Hepatocyte (in vitro differentiated cells): ENCODE measurements at regions not wholly inside any gene's neighbourhood (a gene's known extent, or its start where the extent isn't known, plus 50 kb on each side); places are given as distances from the start of the nearest gene placed in this dataset.

Experiments used
- DNase-seq: peaks from one replicate; pipeline ENCODE4 v3.0.0-alpha.2; 2016; ENCODE audit warnings: low spot score
- H2AFZ ChIP-seq: fragments of 200-600 bp; sonication (generic); 2 replicates; pipeline ENCODE4 v1.6.0; 2016; ENCODE audit warnings: antibody characterized with exemption, mild to moderate bottlenecking
- H3K27ac ChIP-seq: fragments of 200-600 bp; sonication (generic); 2 replicates; pipeline ENCODE4 v1.5.1; 2016; ENCODE audit warnings: mild to moderate bottlenecking
- H3K27me3 ChIP-seq: fragments of 200-600 bp; sonication (generic); 2 replicates; pipeline ENCODE4 v1.6.1; 2016
- H3K36me3 ChIP-seq: fragments of 200-600 bp; sonication (generic); replicated peaks from 2 replicates; pipeline ENCODE4 v1.5.1; 2016; ENCODE audit warnings: low read depth; ENCODE audit not compliant: insufficient read depth
- H3K4me1 ChIP-seq: fragments of 200-600 bp; sonication (generic); 2 replicates; pipeline ENCODE4 v1.5.1; 2016; ENCODE audit warnings: mild to moderate bottlenecking, moderate library complexity; ENCODE audit not compliant: insufficient read depth
- H3K4me2 ChIP-seq: fragments of 200-600 bp; sonication (generic); 2 replicates; pipeline ENCODE4 v1.6.0; 2016
- H3K4me3 ChIP-seq: fragments of 200-600 bp; sonication (generic); 2 replicates; pipeline ENCODE4 v1.5.1; 2016; ENCODE audit warnings: mild to moderate bottlenecking
- H3K79me2 ChIP-seq: fragments of 200-600 bp; sonication (generic); 2 replicates; pipeline ENCODE4 v1.6.0; 2017; ENCODE audit warnings: mild to moderate bottlenecking
- H3K9me2 ChIP-seq: fragments of 200-600 bp; sonication (generic); replicated peaks from 2 replicates; pipeline ENCODE4 v1.6.0; 2017; ENCODE audit warnings: mild to moderate bottlenecking; ENCODE audit not compliant: insufficient read depth
- H3K9me3 ChIP-seq: fragments of 200-600 bp; sonication (generic); 2 replicates; pipeline ENCODE4 v1.5.1; 2016; ENCODE audit warnings: low read depth, mild to moderate bottlenecking
- H4K20me1 ChIP-seq: fragments of 200-600 bp; sonication (generic); 2 replicates; pipeline ENCODE4 v1.6.0; 2016; ENCODE audit warnings: mild to moderate bottlenecking; ENCODE audit not compliant: insufficient read depth, poor library complexity, severe bottlenecking
- EZH2 ChIP-seq: fragments of 200-600 bp; sonication (generic); IDR thresholded peaks from 2 replicates; pipeline ENCODE4 v1.6.1; 2016; ENCODE audit warnings: antibody characterized with exemption, mild to moderate bottlenecking, borderline replicate concordance
- EZH2phosphoT487 ChIP-seq: fragments of 200-600 bp; sonication (generic); IDR thresholded peaks from one replicate; pipeline ENCODE4 v1.6.1; 2018; ENCODE audit warnings: antibody characterized with exemption, mild to moderate bottlenecking, low read depth, moderate library complexity; ENCODE audit not compliant: unreplicated experiment, severe bottlenecking
- WGBS: methylation state at CpG from one replicate; pipeline ENCODE4 v1.1.6; 2016; ENCODE audit warnings: low lambda C conversion rate; ENCODE audit errors: missing lambda C conversion rate; 5-methylcytosine and 5-hydroxymethylcytosine counted together
- TF ChIP-seq, protein P1 (sequence below): fragments of 200-600 bp; sonication (generic); IDR thresholded peaks from 2 replicates; pipeline ENCODE4 v1.5.1; 2016; ENCODE audit warnings: antibody characterized with exemption, mild to moderate bottlenecking; ENCODE audit not compliant: poor library complexity

- 42% methylated on average over 4 of the region's 4 CpGs for WGBS
- Histone ChIP-seq H3K9me3 (no peaks in the 10 kb centered on the region), H3K4me1 (no peaks in the 10 kb centered on the region), H3K79me2 (no peaks in the 10 kb centered on the region), H3K27ac (no peak overlapping the region), H3K4me3 (no peak overlapping the region), H3K36me3 (no peaks in the 10 kb centered on the region), H2AFZ (no peak overlapping the region), H4K20me1 (no peaks in the 10 kb centered on the region), H3K9me2 (no peaks in the 10 kb centered on the region), H3K27me3 (no peaks in the 10 kb centered on the region), H3K4me2 (no peak overlapping the region)
- TF ChIP-seq, protein P1, sequence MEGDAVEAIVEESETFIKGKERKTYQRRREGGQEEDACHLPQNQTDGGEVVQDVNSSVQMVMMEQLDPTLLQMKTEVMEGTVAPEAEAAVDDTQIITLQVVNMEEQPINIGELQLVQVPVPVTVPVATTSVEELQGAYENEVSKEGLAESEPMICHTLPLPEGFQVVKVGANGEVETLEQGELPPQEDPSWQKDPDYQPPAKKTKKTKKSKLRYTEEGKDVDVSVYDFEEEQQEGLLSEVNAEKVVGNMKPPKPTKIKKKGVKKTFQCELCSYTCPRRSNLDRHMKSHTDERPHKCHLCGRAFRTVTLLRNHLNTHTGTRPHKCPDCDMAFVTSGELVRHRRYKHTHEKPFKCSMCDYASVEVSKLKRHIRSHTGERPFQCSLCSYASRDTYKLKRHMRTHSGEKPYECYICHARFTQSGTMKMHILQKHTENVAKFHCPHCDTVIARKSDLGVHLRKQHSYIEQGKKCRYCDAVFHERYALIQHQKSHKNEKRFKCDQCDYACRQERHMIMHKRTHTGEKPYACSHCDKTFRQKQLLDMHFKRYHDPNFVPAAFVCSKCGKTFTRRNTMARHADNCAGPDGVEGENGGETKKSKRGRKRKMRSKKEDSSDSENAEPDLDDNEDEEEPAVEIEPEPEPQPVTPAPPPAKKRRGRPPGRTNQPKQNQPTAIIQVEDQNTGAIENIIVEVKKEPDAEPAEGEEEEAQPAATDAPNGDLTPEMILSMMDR: no peak
- TF ChIP-seq EZH2 (no peak), EZH2phosphoT487 (no peak)
- no peak for DNase-seq
Observed at GRCh38 chr2:12978066-12978835, 261.5 kb downstream of the TRIB2 start.

DNA sequence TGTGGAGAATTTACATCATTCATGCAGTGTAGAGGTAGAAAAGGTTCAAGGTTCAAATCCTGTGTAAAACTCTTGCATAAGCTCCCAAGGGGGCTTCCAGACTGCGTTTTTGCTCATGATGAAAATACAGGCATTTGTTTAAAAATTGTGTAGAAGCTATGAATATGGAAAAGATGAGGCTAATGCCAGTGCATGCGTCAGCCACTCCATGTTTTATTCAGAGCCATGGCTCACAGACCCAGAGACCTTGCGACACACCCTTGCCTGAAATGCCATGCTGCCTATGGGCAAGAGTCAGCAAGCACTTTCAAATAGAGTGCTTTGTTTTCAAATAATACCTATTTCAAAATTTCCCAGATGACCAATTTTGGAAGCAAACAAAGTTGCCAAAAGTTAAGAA lies 262.3 kb downstream of the TRIB2 start:
- no peaks in the 10 kb centered on the region for H3K4me1 ChIP-seq
- TF ChIP-seq, protein P1: no peak
- TF ChIP-seq EZH2 (no peak), EZH2phosphoT487 (no peak)

DNA sequence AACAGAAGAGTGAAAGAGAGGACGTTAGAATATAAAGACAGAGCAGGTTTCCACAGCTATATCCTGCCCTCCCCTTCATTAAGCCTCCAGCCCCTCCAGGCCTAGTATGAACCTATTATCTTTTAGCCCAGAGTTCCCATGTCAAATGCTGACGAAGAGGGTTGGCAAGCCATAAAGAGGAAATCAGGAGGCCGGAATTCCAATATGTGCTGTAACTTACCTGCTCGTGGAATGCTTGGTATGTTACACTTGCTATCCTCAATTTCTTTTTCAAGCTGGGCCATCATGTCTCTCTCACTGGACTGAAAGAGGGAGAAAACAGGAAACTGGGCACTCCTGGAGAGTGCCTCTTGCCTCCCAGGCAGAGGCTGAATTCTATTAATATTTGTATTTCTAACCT lies 264.1 kb downstream of the TRIB2 start:
- no peak overlapping the region for H3K4me3 ChIP-seq
- H4K20me1 ChIP-seq: no peaks in the 10 kb centered on the region
- no peaks in the 10 kb centered on the region for H3K9me2 ChIP-seq
- no peak overlapping the region for H3K4me2 ChIP-seq
- no peaks in the 10 kb centered on the region for H3K27me3 ChIP-seq
- H3K9me3 ChIP-seq: no peaks in the 10 kb centered on the region
- no peak overlapping the region for H3K27ac ChIP-seq
- no peaks in the 10 kb centered on the region for H3K36me3 ChIP-seq
- WGBS: 63% methylated on average over 4 of the region's 4 CpGs
- DNase-seq: no peak
- no peak for TF ChIP-seq EZH2
- TF ChIP-seq EZH2phosphoT487: no peak
- TF ChIP-seq, protein P1: no peak
- no peaks in the 10 kb centered on the region for H3K4me1 ChIP-seq
- H3K79me2 ChIP-seq: no peaks in the 10 kb centered on the region
- no peak overlapping the region for H2AFZ ChIP-seq

More for the DNA sequence above, 262.3 kb downstream of the TRIB2 start:
- Histone ChIP-seq H3K9me2 (no peaks in the 10 kb centered on the region), H3K27ac (no peak overlapping the region), H4K20me1 (no peaks in the 10 kb centered on the region), H3K4me3 (no peak overlapping the region), H2AFZ (no peak overlapping the region), H3K27me3 (no peaks in the 10 kb centered on the region), H3K79me2 (no peaks in the 10 kb centered on the region), H3K36me3 (no peaks in the 10 kb centered on the region), H3K9me3 (no peaks in the 10 kb centered on the region), H3K4me2 (no peak overlapping the region)
- WGBS: 93% methylated on average over 3 of the region's 3 CpGs
- no peak for DNase-seq
